ENCODE measurements at regions not wholly inside any gene's neighbourhood (a gene's known extent, or its start where the extent isn't known, plus 50 kb on each side); places are given as distances from the start of the nearest gene placed in this dataset.

GRCh38 chr10:121414366-121415062 lies 183.7 kb downstream of the FGFR2 start:
- DNase-seq (ENCODE audit: low spot score) = no peak
- in situ Hi-C loops (cut with MboI; ENCODE audit: low pct_unique_long_range_greater_than_20kb, low sequenced_read_pairs, unreplicated experiment) = no loop called here
- TF ChIP-seq, protein P1, sequence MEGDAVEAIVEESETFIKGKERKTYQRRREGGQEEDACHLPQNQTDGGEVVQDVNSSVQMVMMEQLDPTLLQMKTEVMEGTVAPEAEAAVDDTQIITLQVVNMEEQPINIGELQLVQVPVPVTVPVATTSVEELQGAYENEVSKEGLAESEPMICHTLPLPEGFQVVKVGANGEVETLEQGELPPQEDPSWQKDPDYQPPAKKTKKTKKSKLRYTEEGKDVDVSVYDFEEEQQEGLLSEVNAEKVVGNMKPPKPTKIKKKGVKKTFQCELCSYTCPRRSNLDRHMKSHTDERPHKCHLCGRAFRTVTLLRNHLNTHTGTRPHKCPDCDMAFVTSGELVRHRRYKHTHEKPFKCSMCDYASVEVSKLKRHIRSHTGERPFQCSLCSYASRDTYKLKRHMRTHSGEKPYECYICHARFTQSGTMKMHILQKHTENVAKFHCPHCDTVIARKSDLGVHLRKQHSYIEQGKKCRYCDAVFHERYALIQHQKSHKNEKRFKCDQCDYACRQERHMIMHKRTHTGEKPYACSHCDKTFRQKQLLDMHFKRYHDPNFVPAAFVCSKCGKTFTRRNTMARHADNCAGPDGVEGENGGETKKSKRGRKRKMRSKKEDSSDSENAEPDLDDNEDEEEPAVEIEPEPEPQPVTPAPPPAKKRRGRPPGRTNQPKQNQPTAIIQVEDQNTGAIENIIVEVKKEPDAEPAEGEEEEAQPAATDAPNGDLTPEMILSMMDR (IDR thresholded peaks at IDR 0.05; ENCODE audit: extremely low read depth, insufficient read depth, missing control alignments) = no peak

GRCh38 chr10:121415063-121415399 lies 183.2 kb downstream of the FGFR2 start:
- TF ChIP-seq, protein P1 (IDR thresholded peaks at IDR 0.05; ENCODE audit: extremely low read depth, insufficient read depth, missing control alignments) = no peak
- in situ Hi-C loops (cut with MboI; ENCODE audit: low pct_unique_long_range_greater_than_20kb, low sequenced_read_pairs, unreplicated experiment) = no loop called here
- DNase-seq (ENCODE audit: low spot score) = no peak

GRCh38 chr10:121416071-121416470 lies 182.2 kb downstream of the FGFR2 start:
- no peak for DNase-seq (ENCODE audit: low spot score)
- in situ Hi-C loops (cut with MboI; ENCODE audit: low pct_unique_long_range_greater_than_20kb, low sequenced_read_pairs, unreplicated experiment) = no loop called here
- TF ChIP-seq, protein P1 (IDR thresholded peaks at IDR 0.05; ENCODE audit: extremely low read depth, insufficient read depth, missing control alignments) = no peak

- TF ChIP-seq, protein P1 (IDR thresholded peaks at IDR 0.05; ENCODE audit: extremely low read depth, insufficient read depth, missing control alignments) = no peak
- in situ Hi-C loops (cut with MboI; ENCODE audit: low pct_unique_long_range_greater_than_20kb, low sequenced_read_pairs, unreplicated experiment) = no loop called here
- no peak for DNase-seq (ENCODE audit: low spot score)
Measured at GRCh38 chr10:121417298-121417697, 180.9 kb downstream of the FGFR2 start.

DNA sequence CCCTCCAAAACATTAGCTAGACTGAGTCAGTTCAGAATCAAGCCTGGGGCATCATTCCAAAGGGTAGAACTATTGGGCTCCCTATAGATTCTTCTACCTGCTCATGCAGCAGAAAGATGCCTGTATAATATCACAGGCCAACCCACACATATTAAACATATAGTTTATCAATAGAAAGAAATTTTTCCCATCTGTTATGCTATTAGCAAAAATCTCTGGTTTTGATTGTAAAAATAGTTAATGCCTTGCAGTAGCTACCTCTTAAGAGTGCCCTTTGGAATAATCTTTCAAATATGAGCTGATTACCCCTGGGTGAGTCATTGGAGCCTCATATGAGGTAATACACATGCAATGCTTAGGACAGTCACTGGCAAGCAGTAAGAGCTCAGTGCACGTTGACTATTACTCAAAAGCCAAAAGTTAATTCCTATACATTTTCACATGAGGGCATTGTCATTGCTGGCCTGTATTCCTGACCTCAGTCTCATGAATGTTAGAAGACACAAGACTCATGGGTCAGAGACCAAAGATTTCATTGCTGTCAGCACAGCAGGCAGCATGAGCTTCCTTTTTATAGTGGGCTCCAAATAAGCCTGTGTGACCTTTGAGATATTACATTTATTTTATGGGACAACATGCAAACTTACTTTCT lies 180.0 kb downstream of the FGFR2 start:
- DNase-seq (ENCODE audit: low spot score) = no peak
- in situ Hi-C loops (cut with MboI; ENCODE audit: low pct_unique_long_range_greater_than_20kb, low sequenced_read_pairs, unreplicated experiment) = no loop called here

DNA sequence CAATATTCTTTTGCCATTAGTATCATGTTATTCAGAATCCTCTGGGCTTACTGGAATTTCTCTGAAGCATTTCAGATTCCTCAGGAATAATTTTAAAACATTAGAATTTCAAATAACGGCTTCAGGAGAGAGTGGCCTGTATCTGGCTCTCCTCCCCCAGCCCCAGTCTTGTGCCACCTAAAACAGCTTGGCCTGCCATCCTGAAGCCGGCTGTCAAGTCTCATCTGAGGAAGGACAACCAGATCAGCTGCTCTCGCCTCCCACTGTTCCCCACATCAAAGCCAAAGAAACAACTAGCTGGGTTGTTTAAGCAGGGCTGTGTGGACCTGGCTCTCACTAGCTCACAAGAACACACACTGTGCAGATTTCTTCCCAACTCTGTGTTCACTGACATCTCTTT lies 178.2 kb downstream of the FGFR2 start:
- TF ChIP-seq, protein P1 (IDR thresholded peaks at IDR 0.05; ENCODE audit: extremely low read depth, insufficient read depth, missing control alignments) = no peak
- in situ Hi-C loops (cut with MboI; ENCODE audit: low pct_unique_long_range_greater_than_20kb, low sequenced_read_pairs, unreplicated experiment) = no loop called here
- DNase-seq (ENCODE audit: low spot score) = no peak

More for the DNA sequence above, 180.0 kb downstream of the FGFR2 start:
- TF ChIP-seq, protein P1 (IDR thresholded peaks at IDR 0.05; ENCODE audit: extremely low read depth, insufficient read depth, missing control alignments) = no peak
